ENCODE measurements at regions not wholly inside any gene's neighbourhood (a gene's known extent, or its start where the extent isn't known, plus 50 kb on each side); places are given as distances from the start of the nearest gene placed in this dataset.

DNA sequence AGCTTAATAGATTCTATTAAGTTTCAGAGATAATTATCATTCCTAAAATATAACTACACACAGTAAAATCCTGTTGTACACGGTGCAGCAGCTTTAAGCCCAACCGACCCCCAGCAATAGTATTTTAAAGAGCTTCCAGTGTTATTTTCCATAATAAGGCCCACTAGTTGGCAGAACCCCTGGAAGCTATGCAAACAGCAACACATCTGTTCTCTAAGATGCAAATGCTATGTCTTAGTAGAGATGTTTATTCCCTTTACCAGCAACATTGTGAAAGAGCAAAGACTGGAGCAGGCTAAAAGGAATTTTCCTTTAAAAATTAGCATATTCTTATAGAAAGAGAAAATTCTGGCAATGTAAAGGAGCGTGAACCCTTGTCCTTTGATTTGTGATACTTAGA is 819.7 kb upstream of the ALCAM start:
- DNase-seq: no peak

DNA sequence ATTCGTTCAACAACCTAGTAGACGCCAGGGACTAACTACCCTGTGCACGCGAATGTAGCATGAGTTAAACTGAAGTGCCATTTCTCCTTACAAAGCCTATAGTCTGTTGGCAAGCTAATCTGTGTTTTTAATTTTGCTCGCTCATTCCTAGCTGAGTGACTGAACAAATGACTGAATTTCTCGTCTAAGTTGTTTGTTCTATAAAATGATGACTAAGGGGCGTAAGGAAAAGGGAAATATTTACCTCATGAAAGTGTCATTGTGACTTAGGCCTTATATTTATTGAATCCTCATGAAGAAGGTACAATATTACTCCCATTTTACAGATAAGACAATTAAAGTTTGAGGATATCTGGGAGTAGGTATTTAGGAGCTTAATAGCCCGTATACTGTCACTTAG is 818.3 kb upstream of the ALCAM start:
- no peak for DNase-seq

DNA sequence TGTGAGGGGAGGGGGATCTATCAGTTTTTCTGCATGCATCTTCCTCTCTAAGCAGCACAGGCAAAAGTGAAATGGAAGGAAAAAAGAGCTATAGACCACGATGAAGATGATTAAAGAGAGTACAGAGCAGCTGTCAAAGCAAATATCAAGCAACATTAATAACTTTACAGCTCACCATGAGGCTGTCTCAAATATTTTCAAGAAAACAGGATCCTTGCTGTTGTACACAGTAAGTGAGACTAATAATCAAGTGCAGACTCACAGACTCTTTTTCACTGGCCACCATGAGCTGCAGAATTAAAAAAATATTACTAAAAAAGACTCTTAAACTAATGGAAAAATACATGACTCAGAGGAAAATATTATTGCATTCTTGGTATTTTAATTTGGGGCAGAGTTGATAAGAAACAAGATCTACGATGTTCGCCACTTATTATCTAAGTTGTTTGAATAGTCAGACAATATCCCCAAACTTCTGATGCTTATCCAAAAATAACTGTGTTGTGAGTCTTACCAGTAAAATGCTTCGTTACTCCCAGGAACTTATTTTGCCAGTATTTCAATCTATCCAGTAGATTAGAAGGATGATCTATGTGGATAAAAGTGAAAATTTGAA is 817.5 kb upstream of the ALCAM start:
- DNase-seq: no peak

DNA sequence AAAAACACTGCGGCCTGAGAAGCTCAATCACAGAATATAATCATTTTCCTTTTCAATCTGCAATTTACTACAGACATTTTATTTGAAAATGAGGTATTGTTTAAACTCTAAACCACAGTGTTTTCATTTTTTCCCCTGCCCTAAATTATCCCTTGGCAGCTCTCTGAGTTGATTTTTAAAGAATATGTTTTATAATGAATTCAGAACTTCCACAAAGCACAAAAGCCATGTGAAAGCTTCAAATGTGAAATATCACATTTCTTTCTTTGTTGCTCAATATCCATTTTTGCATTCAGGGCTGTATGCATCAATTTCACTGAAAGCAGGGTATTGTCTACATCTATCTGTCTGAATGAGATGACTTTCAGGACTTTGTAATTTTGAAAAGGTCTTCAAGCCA is 813.6 kb upstream of the ALCAM start:
- no peak for DNase-seq

DNA sequence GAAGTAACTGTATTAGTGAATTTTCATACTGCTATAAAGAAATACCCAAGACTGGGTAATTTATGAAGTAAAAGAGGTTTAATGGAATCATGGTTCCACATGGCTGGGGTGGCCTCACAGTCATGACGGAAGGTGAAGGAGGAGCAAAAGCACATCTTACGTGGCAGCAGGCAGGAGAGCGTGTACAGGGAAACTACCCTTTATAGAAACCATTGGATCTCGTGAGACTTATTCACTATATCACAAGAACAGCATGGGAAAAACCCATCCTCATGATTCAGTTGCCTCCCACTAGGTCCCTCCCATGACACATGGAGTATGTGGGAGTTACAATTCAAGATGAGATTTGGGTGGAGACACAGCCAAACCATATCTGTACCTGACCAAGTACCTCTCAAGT is 812.3 kb upstream of the ALCAM start:
- DNase-seq: no peak

DNA sequence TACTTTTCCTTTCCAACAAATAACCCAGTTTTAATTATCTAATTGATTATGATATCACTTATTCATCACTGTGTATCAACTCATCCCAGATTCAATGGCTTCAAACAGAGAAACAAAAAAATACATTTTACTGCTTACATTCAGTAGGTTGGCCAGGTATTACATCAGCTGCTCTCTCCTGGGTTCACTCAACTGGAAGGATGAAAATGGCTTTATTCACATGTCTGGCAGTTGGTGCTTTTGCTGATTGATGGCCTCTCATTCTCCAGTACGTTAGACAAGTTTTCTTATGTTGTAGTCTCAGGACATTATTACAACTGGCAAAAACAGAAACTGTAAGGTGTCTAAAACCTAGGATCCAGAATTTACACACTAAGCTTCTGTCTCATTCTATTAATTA is 811.0 kb upstream of the ALCAM start:
- peak; percentile 8 for DNase-seq

DNA sequence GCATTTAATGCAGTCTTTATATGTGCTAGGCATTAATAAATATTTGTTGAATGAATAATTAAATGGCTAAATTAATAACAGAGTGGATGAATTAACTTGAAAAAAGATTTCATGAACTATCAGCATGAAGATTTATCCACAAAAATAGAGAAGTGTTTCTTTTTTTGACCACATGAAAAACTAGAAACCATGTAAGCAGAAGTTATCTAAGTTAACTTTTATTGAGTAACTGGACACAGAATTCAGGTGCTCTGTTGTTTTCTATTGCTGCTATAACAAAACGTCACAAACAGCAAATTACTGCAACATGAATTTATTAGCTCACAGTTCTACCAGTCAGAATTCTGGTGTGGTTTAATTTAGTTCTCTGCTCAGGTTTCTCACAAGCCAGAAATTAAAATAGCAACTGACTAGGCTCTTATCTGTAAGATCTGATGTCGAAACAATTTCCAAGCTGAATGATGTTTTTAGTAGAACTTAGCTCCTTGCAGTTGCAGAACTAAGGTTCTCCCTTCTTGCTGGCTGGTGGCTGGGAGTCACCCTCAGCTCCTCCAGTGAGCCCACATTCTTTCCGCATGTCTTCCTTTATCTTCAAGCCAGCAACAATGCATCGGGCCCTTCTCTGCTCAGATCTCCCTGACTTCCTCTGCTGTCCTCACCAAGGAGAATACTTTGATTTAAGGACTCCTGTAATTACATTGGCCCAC is 810.2 kb upstream of the ALCAM start:
- no peak for DNase-seq

DNA sequence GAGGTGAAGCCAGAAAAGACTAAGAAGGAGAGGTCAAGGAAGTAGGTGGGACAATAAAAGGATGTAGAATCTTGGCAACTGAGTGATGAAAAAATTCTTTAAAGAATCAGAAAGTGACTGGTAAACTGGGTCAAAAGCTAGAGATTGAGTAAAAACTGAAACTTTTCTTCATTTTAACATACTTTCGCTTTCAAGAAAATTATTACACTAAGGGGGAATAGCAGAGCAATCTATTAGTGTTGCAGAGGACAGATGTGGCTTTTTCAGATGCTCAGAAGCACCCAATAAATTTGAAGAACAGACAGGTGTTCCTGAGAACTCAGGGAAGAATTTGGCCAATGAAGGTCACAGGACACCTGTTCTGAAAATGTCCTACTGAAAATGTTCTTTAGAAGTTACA is 805.4 kb upstream of the ALCAM start:
- DNase-seq: no peak

DNA sequence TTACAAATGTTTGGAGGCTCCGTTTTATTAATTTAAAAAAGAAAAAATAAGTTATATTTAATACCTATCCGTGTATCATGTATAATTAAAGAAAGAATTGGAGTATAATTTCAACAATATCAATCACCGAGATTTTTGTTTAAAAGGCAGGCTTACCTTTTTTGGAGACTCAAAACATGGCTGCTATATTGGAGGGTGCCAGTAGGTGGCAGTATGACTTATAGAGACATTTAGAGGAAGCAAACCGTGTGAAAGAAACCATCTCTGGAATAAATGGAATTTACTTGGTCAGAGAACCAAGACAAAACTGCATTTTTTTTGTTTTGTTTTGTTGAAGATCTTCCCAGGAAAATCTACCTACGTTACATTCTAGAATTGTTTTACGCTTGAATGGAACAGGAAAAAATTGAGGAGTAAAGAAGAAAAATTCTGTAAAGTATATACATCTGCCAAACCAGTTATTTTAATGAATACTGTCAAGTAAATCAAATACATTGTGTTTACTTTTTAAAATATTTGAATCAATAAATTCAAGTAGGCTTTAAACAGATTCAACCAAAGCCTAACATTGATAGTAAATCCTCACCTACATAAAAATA is 802.6 kb upstream of the ALCAM start:
- no peak for DNase-seq

DNA sequence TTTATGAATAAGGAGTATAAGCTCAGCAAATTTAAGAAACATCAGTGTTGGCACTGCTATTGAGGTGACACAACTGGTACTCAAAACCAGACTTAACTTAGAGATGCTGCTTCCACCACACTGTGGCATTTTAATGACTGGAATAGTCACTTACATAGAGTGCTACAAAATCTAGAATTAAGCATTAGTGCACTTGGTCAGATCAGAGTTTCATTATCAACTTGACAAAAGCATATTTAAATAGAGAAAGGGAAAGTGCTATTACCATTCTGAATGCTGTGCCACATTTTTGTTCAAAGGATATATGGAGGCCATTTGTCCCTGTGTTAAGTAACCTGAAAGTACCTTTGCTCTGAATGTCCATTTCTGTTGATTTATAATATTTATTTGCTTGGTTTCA is 800.7 kb upstream of the ALCAM start:
- no peak for DNase-seq

DNA sequence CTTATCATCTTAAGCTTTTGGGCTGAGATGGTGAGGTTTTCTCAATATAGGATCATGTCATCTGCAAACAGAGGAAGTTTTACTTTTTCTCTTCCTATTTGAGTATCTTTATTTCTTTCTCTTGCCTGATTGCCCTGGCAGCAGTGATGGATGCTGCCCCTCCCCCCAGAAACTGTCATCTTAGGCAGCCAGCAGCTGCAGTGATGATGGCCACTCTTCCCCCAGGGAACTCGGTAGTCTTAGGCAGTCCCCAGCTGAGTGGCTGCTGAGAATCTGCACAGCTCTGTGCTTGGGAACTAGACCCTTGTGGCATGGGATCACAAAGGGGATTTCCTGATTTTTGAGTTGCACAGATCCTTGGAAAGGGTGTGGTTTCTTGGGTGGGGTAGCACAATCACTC is 791.1 kb upstream of the ALCAM start:
- DNase-seq: no peak

DNA sequence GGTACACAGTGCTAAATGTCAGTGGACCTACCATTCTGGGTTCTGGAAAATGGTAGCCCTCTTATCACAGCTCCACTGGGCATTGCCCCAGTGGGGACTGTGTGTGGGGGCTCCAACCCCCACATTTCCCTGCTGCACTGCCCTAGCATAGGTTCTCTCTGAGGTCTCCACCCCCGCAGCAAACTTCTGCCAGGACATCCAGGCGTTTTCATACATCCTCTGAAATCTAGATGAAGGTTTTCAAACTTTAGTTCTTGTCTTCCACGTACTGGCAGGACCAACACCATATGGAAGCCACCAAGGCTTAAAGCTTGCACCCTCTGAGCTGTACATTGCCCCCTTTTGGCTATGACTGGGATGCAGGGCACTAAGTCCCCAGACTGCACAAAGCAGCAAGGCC is 788.2 kb upstream of the ALCAM start:
- DNase-seq: no peak

DNA sequence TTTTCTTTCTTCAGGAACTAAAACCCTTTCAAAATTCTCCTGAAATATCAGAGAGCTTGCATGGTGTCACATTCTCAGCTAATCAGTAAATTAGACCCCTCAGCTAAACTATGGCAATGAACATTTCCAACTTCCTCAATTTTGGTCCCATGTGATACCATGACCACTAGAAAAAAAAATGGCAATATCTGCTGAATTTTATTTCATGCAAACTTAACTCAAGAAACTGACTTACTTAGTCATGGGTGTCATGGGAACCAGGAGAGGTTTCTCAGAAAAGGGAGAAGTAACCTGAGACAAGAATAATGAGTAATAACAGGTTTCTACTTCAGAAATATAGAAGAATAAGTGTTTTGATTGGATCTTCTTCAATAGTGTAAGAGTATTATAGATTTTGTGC is 784.6 kb upstream of the ALCAM start:
- no peak for DNase-seq

DNA sequence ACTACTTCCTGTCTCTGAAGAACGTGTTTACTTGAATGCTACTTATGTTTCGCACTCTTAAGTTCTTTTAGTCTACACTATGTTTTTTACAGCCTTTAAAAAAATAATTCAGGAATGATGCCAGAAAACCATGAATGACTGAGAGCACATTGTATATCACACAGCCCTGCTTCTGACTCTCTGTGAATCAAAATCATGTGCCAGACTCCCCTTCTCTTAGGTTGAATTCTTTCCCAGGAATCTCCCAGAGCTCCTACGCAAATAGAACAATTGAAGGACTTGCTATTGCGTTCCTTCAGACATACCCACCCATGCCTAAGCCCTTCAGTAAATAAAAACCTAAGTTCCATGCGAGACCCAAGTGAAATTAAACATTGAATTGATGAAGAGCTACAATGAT is 782.0 kb upstream of the ALCAM start:
- DNase-seq: no peak

DNA sequence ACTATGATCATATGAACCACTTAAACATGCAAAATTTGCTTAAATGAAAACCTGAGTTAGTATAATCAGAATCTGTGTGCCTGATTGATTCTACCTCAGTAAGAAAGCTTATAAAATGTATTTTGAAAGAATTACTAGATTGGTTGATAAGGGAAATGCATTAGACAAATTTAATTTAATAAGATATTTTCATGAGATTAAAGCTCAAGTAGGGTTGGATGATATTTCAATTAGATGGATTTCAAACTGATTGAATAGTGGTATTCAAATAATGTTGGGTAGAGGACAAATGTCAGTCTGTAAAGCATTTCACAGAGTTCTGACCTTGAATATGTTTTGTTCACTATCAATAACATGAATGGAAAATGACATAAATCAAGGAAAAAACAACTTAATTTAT is 780.4 kb upstream of the ALCAM start:
- DNase-seq: no peak

DNA sequence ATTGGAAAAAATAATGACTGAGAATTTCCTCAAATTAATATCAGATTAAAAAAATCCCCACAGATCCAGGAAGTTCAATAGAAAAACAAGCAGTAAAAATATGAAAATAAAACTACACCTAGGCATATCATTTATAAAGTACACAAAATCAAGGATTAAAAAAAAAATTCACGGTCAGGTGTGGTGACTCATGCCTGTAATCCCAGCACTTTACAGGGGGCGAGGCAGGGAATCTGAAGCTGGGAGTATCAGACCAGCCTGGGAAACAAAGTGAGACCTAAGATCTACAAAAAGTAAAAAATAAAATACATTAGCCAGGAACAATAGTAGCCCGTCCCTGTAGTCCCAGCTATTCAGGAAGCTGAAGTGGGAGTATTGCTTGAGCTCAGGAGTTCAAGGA is 778.3 kb upstream of the ALCAM start:
- no peak for DNase-seq

DNA sequence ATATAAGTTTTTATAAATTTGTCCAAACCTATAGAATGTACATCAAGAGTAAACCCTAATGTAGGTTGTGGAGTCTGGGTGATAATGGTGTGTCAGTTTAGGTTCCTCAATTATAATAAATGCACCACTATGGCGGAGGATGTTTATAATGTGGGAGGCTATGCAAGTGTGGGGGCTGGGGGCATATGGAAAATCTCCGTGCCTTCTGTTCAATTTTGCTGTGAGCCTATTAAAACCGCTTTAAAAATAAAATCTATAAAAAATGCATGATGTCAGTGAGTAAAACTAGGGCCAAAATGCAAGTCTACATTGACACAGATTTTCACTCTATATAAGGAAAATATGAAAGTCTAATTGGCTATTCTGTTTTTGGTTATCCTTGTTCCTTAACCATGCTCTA is 774.9 kb upstream of the ALCAM start:
- DNase-seq: no peak

DNA sequence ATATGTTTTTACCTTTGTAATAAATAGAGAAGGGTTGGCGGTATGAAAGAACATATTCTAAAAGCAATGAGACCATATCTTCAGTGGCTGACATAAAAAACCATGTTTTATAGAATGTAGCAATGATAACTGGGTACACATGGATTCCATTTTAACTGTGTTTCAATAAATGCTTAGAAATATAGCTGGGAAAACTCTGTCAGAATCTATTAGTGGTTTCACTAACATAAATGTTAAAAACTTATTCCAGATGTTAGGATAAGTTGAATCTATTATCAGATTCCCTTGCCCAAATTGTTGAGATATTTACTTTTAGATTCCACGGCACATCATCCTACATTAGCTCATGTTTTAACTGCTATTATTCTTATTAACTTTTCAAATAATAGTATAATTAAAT is 772.2 kb upstream of the ALCAM start:
- DNase-seq: no peak

DNA sequence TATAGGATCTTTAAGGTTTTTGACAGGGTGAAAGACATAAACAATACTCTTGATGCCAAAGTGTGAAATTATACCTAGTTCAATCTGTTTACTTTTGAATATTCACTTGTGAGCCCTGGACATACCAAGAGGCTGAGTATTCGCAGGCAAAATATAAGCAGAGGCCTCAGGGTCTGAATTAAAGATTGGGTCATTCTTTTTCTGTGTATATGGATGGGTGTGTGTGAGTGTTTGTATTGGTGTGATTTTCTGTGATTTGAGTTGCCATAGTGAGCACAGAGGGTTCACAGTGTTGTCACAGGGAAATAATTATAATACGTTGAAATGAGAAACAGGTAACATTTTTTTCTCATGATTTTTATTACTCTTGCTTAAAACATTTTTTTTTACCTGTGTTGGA is 770.7 kb upstream of the ALCAM start:
- DNase-seq: no peak

DNA sequence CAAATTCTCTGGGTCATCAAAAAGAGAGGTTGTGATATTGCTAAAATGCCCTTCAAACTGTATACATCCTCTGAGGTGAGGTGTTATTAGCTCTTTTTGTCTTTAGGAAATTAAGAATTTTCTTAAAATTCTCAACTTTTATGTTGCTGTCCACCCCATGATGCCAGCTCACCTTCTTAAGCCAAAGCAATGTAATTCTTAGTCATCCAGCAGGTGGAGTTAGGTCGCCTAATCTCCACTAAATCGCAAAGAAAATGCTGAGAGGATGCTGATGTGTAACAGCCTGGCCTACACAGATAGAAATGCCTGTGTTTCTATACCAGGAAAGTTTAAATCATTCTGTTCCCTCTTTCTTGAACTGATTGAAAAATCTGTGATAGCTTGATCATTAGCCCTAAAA is 770.2 kb upstream of the ALCAM start:
- peak; percentile 17 for DNase-seq

DNA sequence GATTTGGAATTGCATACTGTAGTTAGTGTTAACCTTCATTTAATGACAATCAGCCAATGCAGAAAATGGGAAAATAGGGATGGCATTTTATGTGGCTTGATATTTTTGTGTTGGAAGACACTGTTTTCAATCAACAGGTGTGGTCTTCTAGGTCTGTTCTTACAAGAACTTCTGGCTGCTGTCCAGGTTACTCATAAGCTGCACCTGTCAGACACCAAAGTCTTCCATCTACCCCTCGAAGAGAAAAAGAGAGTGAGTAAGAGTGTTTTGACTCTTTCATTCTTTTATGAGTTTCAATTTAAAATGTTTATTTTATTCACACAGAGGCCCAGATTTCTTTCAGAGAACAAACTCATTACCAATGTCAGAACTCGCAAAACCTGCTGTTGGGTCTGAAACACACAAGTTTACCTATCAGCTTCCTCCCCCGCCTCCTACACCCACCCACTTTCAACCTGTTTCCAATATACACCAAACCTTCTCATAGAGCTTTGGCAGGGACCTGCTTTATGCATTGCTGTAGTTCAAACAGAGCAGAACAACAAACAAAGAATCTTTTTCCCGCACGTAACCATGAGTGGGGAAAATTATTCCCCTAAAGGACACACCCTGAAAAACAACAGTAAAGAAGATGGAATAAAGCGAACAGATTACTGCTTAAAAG is 767.7 kb upstream of the ALCAM start:
- DNase-seq: peak; percentile 17

DNA sequence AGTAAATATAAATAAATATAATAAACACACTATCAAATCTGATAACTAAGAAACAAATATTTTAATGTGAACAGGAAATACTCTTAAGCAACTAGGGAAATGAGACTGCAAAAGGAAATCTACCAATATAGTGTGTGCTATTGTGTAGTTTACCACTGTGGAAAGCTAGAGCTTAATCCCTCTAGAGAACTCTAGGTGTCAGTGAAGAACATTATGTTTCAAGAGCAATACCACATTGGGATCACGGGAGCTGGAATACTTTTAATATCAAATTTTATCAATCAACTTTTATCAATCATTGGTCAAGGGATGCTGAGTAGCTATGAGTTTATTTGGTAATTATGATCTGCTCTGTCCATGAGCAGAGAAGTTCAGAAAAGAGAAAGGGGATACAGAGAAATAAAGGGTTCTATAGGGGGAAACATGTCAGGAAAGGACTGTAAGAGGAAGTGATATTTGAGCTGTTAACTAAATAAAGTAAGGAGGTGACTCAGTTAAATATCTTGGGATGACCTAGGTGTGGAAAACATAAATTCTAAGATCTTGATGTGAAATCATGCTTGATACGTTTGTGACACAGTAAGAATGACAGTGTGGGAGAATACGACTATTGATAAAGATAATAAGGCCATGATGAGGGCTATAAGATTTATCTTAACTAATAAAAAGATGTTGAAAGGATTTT is 762.2 kb upstream of the ALCAM start:
- no peak for DNase-seq

DNA sequence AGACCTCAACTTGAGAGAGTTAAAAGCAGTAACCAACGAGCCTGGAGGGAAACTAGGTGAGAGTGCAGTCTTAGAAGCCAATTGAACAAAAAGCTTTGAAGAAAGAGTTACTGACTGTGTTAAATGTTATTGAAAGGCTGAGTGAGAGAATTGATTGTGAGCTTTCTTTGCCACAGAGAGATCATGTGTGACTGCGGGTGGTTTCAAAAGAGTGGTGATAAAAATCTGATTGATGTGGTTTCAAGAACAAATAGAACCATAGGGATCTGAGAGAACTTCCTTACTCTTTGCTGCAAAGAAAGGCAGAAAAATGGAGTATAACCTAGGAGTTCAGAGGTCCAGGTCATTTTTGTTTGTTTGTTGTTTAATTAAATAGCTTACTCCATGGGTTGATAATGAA is 759.9 kb upstream of the ALCAM start:
- DNase-seq: no peak
